ENCODE measurements at regions not wholly inside any gene's neighbourhood (a gene's known extent, or its start where the extent isn't known, plus 50 kb on each side); places are given as distances from the start of the nearest gene placed in this dataset.
"Not testable (repeated sequence)": the region's sequence is repeated elsewhere in the genome, so short reads cannot be mapped to it uniquely, and the experiment has no call there.

GRCh38 chr21:32823296-32823695 is 51.7 kb upstream of the PAXBP1 start:
- peaks cover 17% of the 10 kb centered on the region for H3K9me3 Mint-ChIP-seq
- H3K27ac Mint-ChIP-seq; DNase-seq (ENCODE audit: low spot score); H3K36me3 Mint-ChIP-seq; POLR2A ChIA-PET; H3K4me3 Mint-ChIP-seq; H3K27me3 Mint-ChIP-seq (ENCODE audit: low read depth); H3K4me1 Mint-ChIP-seq; CTCF ChIA-PET; ATAC-seq: not testable (repeated sequence)

GRCh38 chr21:32824950-32825349 is 53.4 kb upstream of the PAXBP1 start:
- ChIA-PET POLR2A (no interaction called here), CTCF (interaction anchor here (1.0 to 1.6 kb wide), 4 partner anchors 16 to 372 kb away, joined by 3 to 8 read pairs (median 4); no protein-coding TSS in a partner anchor)
- DNase-seq (ENCODE audit: low spot score) (no peak), ATAC-seq (no peak)
- no peaks in the 10 kb centered on the region; the same call in 1 of the 2 replicates for H3K4me1 Mint-ChIP-seq
- H3K4me3 Mint-ChIP-seq: no peak overlapping the region
- TF ChIP-seq EMX1 (CRISPR knock-in tag; IDR thresholded peaks at IDR 0.05) (no peak), ATF3 (CRISPR knock-in tag; conservative IDR thresholded peaks at IDR 0.05) (no peak), PREB (CRISPR knock-in tag; IDR thresholded peaks at IDR 0.05; ENCODE audit: borderline replicate concordance) (no peak), ESRRA (CRISPR knock-in tag; IDR thresholded peaks at IDR 0.05; ENCODE audit: borderline replicate concordance) (no peak), STAT6 (CRISPR knock-in tag; conservative IDR thresholded peaks at IDR 0.05; ENCODE audit: low read depth) (no peak), RORB (CRISPR knock-in tag; IDR thresholded peaks at IDR 0.05) (no peak), ZNF416 (CRISPR knock-in tag; IDR thresholded peaks at IDR 0.05) (no peak), NR2C2 (CRISPR knock-in tag; IDR thresholded peaks at IDR 0.05) (no peak), CTCF (IDR thresholded peaks at IDR 0.05) (no peak), MAX (CRISPR knock-in tag; IDR thresholded peaks at IDR 0.05) (no peak), ZNF232 (CRISPR knock-in tag; IDR thresholded peaks at IDR 0.05) (no peak), IRF2 (CRISPR knock-in tag; IDR thresholded peaks at IDR 0.05; ENCODE audit: borderline replicate concordance, low read depth) (no peak), ZNF425 (CRISPR knock-in tag; conservative IDR thresholded peaks at IDR 0.05) (no peak), IRF1 (CRISPR knock-in tag; IDR thresholded peaks at IDR 0.05) (no peak)
- peaks cover 17% of the 10 kb centered on the region for H3K9me3 Mint-ChIP-seq
- no peak overlapping the region for H3K27ac Mint-ChIP-seq
- H3K36me3 Mint-ChIP-seq: no peaks in the 10 kb centered on the region
- no peaks in the 10 kb centered on the region for H3K27me3 Mint-ChIP-seq (ENCODE audit: low read depth)
